HG03354 (cell line): ENCODE measurements at regions not wholly inside any gene's neighbourhood (a gene's known extent, or its start where the extent isn't known, plus 50 kb on each side); places are given as distances from the start of the nearest gene placed in this dataset.
"Not testable (repeated sequence)": the region's sequence is repeated elsewhere in the genome, so short reads cannot be mapped to it uniquely, and the experiment has no call there.

Experiments
- ATAC-seq: cut with Tn5 transposase; IDR thresholded peaks from one replicate; pipeline ENCODE4 v1.9.1; 2021; ENCODE audit warnings: mild to moderate bottlenecking; ENCODE audit not compliant: unreplicated experiment, poor library complexity, severe bottlenecking

GRCh38 chr11:37372667-37373066 is 774.6 kb upstream of the RAG2 start:
- ATAC-seq: no peak

DNA sequence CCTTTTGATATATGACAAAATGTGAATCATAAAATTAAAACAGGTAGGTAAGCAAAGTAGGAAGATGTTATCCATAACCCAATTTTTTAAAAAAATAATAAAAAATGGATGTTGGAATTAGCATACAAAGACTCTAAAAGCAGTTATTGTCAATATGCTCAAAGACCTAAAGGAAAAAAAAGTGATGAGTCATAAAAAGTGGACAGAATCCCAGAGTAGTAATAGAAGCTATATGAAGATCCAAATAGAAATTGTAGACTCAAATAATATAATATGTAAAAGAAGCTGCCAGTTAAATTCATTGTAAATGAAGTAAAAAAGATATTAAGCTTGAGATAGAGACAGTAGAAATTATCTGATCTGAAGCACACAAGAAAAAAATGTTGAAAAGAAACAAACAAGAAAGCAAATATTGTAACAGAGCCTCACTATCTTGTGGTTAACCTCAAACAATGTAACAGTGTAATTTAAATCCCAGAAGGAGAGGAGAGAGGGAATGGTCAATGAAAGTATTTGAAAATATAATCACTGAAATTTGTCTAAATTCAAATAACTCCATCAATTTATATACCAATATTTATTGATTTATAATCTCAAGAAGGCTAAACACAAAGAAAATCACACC is 773.4 kb upstream of the RAG2 start:
- no peak for ATAC-seq

DNA sequence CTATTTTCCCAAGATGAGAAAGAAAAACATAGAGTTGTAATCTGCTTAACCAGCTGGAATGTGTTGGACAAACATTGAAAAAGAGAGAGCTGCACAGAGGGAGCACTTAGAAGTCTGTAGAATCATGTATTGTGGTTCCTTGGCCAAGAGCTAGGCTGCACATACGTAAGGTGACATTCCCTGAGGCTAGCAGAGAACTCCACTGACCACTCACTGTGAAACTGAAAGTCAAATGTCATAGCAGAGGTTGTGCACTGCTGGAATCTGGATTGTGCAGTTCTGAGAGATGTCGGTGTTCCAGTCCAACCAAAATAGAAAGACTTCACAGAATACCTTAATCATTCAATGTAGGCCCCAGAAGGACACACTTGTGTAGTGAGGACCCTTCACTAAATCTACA is 772.8 kb upstream of the RAG2 start:
- ATAC-seq: no peak

- no peak for ATAC-seq
Observed at GRCh38 chr11:37364246-37364839, 766.3 kb upstream of the RAG2 start.

- ATAC-seq: no peak
Observed at GRCh38 chr11:37353192-37353591, 755.2 kb upstream of the RAG2 start.

DNA sequence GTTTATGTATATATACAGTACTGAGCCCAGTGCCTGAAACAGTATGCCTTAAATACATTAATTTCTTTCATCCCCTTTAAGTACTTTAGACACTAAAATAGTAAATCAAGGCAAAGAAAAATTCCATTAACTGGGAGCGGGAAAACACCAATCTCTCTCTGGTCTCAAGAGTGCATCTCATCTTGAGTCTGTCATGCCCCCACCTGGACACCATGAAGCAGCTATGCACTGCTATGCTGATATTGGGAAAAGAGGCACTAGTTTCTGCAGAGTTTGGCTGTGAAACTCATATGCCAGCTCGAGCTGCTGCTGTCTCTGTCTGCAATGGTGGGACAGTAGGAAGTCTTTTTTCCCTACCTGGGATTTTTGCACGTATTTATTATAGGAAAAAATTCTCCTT is 754.4 kb upstream of the RAG2 start:
- ATAC-seq: no peak

DNA sequence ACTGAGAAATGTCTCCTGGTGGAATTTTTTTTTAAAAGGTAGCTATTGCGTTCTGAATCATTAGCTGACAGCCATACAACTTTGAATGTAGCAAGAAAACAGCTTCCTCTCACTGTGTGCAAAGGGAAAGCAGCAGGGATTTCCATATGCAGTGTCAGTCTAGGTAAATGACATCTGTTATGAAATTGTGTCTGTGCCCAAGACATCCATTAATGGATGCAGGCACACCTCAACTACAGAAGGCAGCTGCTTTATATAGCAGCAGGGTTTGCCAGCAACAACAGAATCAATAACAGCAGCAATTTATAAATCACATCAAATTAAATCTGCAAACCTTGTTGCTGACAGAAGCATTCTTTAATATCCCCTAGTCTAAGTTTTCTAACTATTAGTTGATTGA is 745.3 kb upstream of the RAG2 start:
- no peak for ATAC-seq

DNA sequence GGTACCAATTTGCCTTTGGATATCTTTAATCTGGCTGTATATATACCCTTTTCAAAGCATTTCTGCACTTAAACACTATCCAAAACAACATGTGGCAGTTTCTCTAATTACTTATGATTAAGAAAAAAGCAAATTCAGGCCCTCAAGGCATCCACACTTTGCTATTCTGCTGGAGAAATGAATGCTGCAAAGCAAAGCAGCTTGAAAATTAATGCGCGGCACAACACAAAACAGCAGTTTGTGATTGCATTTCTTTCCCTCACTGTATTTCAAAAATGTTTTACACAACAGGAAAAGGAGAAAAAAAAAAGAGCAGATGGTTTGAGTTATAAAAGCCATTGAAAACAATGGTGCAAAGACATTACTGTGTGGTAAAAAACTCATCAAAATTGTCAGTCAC is 738.4 kb upstream of the RAG2 start:
- no peak for ATAC-seq

- ATAC-seq: no peak
Observed at GRCh38 chr11:37333345-37333744, 735.3 kb upstream of the RAG2 start.

- no peak for ATAC-seq
Observed at GRCh38 chr11:37323843-37324242, 725.8 kb upstream of the RAG2 start.

DNA sequence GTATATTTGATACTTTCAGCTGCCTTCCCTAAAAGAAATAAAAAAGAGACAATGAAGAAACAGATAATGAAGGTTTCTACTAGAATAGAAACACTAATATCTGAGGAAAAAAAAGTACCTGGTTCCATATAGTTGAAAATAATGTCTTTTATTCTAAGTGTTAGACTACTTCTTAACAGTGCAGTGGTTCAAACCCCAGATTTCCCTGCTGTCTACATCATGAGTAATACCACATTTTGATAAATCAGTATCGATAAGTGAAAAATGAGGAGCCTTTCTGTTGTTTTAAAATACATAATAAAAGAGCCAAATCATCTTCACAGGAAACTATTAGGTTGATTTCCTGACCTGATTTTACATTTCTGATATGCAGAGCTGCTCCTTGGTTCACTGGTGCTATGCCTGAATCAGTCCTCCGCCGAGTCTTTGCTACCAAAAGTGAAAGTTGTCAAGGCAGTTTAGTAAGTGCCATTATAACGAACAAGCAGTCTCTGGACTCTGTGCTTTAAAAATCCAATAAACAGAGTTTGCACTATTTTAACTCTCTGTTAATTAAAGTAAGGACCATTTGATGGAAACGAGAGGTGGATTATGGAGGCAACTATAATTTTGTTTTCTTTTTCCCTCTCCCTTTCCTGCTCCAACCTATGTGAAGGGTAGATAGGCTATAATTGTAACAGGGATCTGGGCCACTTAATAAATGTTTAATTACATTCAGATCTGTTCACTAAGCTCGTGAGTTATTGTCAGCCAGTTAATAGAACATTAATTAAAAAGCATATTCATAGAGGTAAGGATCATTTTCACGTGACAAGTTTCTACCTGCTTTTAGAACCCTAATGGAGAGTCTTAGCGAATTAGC is 724.5 kb upstream of the RAG2 start:
- no peak for ATAC-seq

DNA sequence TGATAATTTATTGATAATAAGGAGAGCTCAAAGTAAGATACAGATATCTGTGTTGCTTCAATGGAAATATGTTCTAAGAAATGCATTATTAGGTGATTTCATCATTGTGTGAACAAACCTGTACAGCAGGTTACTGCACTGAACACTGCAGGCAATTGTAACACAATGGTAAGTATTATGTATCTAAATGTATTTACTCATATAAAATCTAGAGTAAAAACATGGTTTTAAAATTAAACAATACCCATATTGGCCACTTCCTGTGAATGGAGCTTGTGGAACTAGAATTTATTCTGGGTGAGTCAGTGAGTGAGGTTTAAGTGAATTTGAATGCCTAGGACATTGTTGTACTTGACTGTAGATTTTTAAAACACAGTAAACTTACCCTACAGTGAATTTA is 722.9 kb upstream of the RAG2 start:
- no peak for ATAC-seq

- ATAC-seq: no peak
Observed at GRCh38 chr11:37317803-37318202, 719.8 kb upstream of the RAG2 start.

DNA sequence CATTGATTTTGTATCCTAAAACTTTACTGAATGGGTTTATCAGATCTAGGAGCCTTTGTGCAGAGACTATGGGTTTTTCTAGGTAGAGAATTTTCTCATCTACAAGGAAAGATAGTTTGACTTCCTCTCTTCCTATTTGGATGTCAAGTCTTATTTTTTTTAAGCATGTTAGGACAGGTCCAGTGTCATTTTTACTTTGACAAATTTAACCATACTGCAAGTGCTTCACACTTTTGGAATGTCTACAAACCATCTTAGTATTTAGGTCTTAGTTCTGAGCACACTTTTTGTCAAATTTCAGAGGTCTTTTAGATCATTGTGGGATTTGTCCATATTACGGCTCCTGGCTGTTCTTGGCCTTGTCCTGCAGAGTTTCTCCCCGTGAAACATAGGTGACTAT is 715.2 kb upstream of the RAG2 start:
- no peak for ATAC-seq

- no peak for ATAC-seq
Observed at GRCh38 chr11:37306563-37306962, 708.5 kb upstream of the RAG2 start.

- not testable (repeated sequence) for ATAC-seq
Observed at GRCh38 chr11:37301405-37301804, 703.4 kb upstream of the RAG2 start.

- no peak for ATAC-seq
Observed at GRCh38 chr11:37298173-37298572, 700.1 kb upstream of the RAG2 start.

GRCh38 chr11:37286890-37287289 is 688.9 kb upstream of the RAG2 start:
- ATAC-seq: no peak

DNA sequence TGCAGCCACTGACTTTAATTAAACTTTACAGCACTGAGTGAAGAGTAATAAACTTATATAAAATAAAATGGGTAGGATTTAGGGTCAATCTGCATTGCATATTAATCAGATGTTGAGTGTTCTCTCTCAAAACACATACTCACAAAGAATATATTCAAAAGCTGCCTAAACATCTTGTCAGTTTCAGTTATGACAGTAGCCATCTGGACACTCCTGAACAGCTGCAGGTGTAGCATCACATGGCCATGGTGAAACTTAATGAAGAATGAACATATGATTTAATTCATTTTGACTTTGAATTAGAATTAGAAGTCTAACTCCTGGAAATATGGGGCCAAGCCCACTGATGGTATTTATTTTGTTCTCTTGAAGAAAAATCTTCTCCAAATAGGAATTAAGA is 684.3 kb upstream of the RAG2 start:
- ATAC-seq: no peak

GRCh38 chr11:37280200-37280599 is 682.2 kb upstream of the RAG2 start:
- ATAC-seq: no peak

DNA sequence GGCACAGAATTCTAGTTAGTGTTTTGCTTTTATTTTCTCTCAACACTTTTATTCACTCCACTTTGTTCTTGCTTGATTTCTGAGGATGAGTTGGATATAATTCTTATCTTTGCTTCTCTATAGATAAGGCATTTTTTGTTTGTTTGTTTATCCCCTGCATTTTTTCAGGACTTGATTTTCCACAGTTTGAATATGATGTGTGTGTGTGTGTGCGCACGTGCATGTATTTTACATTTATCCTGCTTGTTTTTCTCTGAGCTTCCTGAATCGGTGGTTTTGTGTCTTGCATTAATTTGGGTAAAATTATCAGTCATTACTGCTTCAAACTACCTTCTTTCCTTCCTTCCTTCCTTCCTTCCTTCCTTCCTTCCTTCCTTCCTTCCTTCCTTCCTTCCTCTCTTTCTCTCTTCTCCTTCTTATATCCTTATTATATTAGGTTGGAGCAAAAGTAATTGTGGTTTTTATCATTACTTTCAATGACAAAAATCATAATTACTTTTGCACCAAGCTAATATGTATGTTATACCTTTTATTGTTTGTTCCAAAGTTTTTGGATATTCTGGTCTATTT is 679.9 kb upstream of the RAG2 start:
- ATAC-seq: no peak
